HTR-8/SVneo (cell line): ENCODE measurements at regions not wholly inside any gene's neighbourhood (a gene's known extent, or its start where the extent isn't known, plus 50 kb on each side); places are given as distances from the start of the nearest gene placed in this dataset.

Experiments used
- DNase-seq: peaks from one replicate; pipeline ENCODE4 v3.0.0; 2011; ENCODE audit warnings: low spot score, mixed read lengths; ENCODE audit not compliant: insufficient read length
- FAIRE-seq: peaks from 2 replicates; lab custom pipeline; 2011; peaks lifted over from hg19 to GRCh38; lab: Jason Lieb, UNC

DNA sequence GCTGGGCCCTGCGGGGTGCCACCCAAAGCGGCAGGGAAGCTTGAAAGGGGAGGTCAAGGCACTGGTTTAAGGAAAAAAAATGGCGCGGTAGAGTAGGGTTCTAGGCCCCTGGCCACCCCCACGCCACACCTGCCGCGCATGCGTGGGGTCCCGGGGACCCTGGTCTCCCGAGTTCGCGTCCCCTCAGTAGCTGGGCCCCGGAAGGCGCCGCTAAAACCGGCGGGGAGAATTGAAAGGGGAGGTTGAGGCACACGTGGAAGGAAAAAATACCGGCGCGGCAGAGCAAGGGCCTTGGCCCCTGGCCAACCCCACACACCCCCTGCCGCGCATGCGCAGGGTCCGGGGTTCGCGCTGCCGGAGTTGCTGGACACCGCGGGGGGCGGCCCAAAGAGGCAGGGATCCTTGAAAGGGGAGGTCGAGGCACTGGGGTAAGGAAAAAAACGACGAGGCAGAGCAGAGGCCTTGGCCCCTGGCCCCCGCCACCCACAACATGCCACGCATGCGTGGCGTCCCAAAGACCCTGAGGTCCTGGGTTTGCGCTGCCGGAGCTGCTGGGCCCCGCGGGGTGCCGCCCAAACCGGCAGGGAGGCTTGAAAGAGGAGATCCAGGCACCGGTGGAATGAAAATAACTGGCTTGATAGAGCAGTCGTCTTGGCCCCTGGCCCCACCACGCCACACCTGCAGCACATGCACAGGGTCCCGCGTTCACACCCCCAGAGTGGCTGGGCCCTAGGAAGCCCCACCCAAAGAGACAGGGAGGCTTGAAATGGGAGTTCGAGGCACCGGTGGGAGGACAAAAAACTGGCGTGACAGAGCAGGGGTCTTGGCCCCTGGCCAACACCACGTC is 314.5 kb downstream of the ALG10 start:
- FAIRE-seq (no peak), DNase-seq (no peak)

GRCh38 chr12:34338751-34339150 is 316.5 kb downstream of the ALG10 start:
- DNase-seq (no peak), FAIRE-seq (no peak)

GRCh38 chr12:34339922-34340321 is 317.6 kb downstream of the ALG10 start:
- FAIRE-seq (no peak), DNase-seq (no peak)

DNA sequence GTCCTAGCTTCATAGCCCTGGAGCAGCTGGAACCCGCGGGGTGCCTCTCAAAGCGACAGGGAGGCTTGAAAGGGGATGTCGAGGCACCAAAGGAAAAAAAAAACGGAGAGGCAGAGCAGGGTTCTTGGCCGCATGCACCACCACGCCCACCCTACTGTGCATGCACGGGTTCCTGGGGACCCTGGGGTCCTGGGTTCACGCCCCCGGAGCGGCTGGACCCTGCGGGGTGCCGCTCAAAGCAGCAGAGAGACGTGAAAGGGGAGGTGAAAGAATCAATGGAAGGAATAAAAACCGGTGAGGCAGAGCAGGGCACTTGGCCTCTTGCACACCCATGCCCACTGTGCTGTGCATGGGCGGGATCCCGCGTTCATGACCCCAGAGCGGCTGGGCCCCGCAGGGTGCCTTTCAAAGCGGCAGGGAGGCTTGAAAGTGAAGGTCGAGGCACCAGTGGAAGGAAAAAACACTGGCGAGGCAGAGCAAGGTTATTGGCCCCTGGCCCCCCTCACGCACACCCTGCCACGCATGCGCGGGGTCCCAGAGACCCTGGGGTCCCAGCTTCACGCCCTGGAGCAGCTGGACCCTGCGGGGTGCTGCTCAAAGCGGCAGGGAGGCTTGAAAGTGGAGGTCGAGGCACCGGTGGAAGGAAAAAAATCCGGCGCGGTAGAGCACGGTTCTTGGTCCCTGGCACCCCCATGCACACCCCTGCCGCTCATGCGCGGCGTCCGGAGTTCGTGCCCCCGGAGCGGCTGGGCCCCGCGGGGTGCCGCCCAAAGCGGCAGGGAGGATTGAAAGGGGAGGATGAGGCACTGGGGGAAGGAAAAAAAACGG is 318.5 kb downstream of the ALG10 start:
- DNase-seq (no peak), FAIRE-seq (no peak)

DNA sequence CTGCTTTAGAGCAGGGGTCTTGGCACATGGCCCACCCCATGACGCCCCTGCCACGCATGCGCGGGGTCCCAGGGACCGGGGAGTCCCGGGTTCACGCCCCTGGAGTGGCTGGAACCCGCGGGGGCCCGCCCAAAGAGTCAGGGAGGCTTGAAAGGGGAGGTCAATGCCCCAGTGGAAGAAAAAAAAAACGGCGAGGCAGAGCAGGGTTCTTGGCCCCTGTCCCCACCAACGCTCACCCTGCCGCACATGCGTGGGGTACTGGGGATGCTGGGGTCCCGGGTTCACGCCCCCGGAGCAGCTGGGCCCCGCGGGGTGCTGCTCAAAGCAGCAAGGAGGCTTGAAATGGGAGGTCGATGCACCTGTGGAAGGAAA is 319.1 kb downstream of the ALG10 start:
- FAIRE-seq (no peak), DNase-seq (no peak)

GRCh38 chr12:34342048-34342447 is 319.8 kb downstream of the ALG10 start:
- no peak for FAIRE-seq

DNA sequence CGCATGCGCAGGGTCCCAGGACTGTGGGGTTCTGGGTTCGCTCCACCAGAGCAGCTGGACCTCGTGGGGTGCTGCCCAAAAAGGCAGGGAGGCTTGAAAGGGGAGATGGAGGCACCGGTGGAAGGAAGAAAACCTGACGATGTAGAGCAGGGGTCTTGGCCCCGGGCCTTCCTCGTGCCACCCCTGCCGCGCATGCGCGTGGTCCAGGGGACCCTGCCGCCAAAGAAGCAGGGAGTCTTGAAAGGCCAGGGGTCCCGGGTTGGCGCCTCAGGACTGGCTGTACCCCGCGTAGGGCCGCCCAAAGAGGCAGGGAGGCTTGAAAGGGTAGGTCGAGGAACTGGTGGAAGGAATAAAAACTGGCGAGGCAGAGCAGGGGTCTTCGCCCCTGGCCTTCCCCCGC is 321.0 kb downstream of the ALG10 start:
- DNase-seq (no peak), FAIRE-seq (no peak)

More at GRCh38 chr12:34342048-34342447, 319.8 kb downstream of the ALG10 start:
- DNase-seq: no peak

- no peak for FAIRE-seq
Observed at GRCh38 chr12:34343766-34344165, 321.5 kb downstream of the ALG10 start.

DNA sequence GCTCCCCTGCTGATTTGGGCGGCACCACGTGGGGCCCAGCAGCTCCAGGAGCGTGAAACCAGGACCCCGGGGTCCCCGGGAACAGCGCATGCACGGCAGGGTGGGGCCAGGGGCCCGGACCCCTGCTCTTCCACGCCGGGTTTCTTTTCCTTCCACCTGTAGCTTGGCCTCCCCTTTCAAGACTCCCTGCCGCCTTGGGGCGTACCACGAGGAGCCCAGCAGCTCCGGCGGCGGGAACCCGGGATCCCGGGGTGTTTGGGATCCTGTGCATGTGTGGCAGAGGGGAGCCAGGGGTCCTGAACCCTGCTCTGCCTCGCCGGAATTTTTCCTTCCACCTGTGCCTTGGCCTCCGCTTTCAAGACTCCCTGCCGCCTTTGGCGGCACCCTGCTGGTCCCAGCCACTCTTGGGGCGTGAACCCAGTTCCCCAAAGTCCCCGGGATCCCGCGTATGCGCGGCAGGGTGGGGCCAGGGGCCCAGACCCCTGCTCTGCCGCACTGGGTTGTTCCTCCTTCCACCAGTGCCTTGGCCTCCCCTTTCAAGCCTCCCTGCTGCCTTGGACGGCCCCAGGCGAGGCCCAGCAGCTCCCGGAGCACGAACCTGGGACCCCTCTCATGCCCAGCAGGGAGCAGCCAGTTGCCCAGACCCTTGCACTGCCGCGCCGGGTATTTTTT is 322.7 kb downstream of the ALG10 start:
- DNase-seq: no peak
- FAIRE-seq: no peak

More at GRCh38 chr12:34343766-34344165, 321.5 kb downstream of the ALG10 start:
- no peak for DNase-seq

- DNase-seq (no peak), FAIRE-seq (no peak)
Observed at GRCh38 chr12:34345801-34346200, 323.5 kb downstream of the ALG10 start.

DNA sequence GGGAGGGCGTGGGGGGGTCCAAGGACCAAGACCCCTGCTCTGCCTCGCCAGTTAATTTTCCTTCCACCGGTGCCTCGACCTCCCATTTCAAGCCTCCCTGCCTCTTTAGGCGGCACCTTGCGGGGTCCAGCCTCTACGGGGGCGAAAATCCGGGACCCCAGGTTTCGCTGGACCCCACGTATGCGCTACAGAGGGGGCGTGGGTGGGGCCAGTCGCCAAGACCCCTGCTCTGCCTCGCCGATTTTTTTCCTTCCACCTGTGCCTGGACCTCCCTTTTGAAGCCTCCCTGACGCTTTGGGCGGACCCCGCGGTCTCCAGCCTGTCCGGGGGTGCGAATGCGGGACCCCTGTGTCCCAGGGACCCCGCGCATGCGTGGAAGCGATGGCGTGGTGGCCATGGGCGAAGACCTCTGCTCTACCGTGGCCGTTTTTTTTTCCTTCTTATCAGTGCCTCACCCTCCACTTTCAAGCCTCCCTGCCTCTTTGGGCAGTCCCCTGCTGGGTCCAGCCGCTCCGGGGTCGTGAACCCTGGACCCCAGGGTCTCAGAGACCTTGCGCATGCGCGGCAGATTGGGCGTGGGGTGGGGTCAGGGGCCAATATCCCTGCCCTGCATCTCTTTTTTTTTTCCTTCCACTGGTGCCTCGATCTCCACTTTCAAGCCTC is 324.2 kb downstream of the ALG10 start:
- no peak for DNase-seq
- no peak for FAIRE-seq

GRCh38 chr12:34347367-34347766 is 325.1 kb downstream of the ALG10 start:
- FAIRE-seq: no peak

GRCh38 chr12:34348064-34348463 is 325.8 kb downstream of the ALG10 start:
- no peak for FAIRE-seq
- DNase-seq: no peak

More at GRCh38 chr12:34347367-34347766, 325.1 kb downstream of the ALG10 start:
- no peak for DNase-seq

DNA sequence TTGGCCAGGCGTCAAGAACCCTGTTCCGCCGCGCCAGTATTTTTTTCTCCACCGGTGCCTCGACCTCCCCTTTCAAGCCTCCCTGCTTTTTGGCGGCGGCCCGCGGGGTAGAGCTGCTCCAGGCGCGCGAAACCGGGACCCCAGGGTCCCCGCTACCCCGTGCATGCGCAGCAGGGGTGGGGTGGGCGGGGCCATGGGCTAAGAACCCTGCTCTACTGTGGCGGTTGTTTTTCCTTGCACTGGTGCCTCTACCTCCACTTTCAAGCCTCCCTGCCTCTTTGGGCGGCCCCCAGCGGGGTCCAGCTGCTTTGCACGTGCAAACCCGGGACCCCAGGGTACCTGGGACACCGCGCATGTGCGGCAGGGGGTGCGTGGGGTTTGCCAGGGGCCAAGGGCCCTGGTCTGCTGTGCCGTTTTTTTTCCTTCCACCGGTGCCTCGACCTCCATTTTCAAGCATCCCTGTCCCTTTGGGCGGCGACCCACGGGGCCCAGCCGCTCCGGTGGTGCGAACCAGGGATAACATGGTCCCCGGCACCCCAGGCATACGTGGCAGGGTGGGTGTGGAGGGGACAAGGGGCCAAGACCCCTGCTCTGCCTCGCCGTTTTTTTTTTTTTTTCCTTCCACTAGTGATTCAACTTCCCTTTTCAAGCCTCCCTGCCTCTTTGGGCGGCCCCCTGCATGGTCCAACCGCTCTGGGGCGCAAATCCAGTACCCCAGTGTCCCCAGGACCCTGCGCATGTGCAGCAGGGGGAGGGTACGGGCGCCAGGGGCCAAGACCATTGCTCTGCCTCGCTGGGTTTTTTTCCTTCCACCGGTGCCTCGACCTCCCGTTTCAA is 326.8 kb downstream of the ALG10 start:
- DNase-seq (no peak), FAIRE-seq (no peak)

DNA sequence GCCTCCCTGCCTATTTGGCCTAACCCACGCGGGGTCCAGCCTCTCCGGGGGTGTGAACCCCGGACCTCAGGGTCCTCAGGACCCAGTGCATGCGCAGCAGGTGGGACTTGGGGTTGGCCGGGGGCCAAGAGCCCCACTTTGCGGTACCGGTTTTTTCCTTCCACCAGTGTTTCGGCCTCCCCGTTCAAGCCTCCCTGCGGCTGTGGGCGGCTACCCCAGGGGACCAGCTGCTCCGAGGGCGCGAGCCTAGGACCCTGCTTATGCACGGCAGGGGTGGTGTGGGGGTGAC is 327.3 kb downstream of the ALG10 start:
- no peak for DNase-seq

DNA sequence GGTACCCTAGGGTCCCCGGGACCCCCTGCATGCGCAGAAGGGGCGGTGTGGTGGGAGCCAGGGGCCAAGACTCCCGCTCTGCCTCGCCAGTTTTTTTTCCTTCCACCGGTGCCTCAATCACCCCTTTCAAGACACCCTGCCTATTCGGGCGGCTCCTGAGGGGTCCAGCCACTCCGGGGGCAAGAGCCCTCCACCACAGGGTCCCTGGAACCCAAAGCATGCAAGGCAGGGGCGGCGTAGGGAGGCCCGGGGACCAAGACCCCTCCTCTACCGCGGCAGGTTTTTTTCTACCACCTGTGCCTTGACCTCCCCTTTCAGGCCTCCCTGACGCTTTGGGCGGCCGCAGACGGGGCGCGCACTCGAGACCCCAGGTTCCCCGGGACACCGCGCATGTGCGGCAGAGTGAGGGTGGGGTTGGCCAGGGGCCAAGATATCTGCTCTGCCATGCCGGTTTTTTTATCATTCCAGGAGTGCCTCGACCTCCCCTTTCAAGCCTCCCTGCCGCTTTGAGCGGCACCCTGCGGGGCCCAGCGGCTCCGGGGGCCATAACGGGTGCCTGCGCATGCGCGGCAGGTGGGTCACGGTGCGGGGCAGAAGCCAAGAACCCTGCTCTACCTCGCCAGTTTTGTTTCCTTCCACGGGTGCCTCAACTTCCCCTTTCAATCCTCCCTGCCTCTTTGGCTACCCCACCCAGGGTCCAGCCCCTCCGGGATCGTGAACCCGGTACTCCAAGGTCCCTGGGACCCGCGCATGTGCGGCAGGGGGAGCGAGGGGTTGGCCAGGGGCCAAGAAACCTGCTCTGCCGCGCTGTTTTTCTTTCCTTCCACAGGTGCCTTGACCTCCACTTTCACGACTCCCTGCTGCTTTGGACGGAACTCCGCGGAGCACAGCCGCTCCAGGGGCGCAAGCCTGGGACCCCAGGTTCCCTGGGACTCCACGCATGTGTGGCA is 328.1 kb downstream of the ALG10 start:
- FAIRE-seq (no peak), DNase-seq (no peak)

More for the DNA sequence above, 327.3 kb downstream of the ALG10 start:
- FAIRE-seq: no peak

- FAIRE-seq: no peak
- no peak for DNase-seq
Observed at GRCh38 chr12:34352098-34352497, 329.8 kb downstream of the ALG10 start.
